Mammary epithelial cell (primary cell): ENCODE measurements at regions not wholly inside any gene's neighbourhood (a gene's known extent, or its start where the extent isn't known, plus 50 kb on each side); places are given as distances from the start of the nearest gene placed in this dataset.

Experiments used
- EZH2 ChIP-seq: IDR thresholded peaks from 2 replicates; pipeline ENCODE4 v1.6.1; 2012; ENCODE audit warnings: low read length, inconsistent platforms, borderline replicate concordance
- TF ChIP-seq, protein P1 (sequence below), 2 donors: IDR thresholded peaks in 1 of 2; conservative IDR thresholded peaks in 1 of 2; 2 replicates each; pipeline ENCODE4 v1.5.1; 2011 to 2012; ENCODE audit warnings: inconsistent platforms in 2 of 2, low read length in 2 of 2, mild to moderate bottlenecking in 2 of 2, control low read depth in 1 of 2, low read depth in 1 of 2; ENCODE audit not compliant: insufficient read depth in 1 of 2; ENCODE audit errors: extremely low read depth in 1 of 2

DNA sequence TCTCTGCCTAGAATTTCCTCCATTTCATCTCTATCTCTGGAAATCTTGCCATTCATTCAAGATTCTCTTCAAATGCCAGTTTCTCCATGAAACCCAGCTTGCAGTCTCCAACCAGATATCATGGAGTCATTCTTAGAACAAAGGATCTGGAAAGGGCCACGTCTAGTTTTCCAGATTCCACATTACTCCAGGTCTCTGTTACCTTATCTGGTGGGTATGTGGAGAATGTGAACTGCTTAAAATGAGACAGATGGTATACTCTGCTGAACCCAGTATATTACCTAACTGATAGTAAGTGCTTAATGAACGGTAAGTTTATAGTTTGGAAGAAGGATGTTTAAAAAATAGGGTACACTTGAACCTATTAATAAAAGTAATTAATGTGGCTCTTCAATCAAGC lies 52.3 kb upstream of the ZSWIM6 start:
- TF ChIP-seq, protein P1, sequence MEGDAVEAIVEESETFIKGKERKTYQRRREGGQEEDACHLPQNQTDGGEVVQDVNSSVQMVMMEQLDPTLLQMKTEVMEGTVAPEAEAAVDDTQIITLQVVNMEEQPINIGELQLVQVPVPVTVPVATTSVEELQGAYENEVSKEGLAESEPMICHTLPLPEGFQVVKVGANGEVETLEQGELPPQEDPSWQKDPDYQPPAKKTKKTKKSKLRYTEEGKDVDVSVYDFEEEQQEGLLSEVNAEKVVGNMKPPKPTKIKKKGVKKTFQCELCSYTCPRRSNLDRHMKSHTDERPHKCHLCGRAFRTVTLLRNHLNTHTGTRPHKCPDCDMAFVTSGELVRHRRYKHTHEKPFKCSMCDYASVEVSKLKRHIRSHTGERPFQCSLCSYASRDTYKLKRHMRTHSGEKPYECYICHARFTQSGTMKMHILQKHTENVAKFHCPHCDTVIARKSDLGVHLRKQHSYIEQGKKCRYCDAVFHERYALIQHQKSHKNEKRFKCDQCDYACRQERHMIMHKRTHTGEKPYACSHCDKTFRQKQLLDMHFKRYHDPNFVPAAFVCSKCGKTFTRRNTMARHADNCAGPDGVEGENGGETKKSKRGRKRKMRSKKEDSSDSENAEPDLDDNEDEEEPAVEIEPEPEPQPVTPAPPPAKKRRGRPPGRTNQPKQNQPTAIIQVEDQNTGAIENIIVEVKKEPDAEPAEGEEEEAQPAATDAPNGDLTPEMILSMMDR (conservative IDR thresholded peaks at IDR 0.05 in 1 of 2, IDR thresholded peaks at IDR 0.05 in 1 of 2; ENCODE audit: extremely low read depth in 1 of 2, insufficient read depth in 1 of 2, low read depth in 1 of 2, low read length in 2 of 2): no peak
- no peak for TF ChIP-seq EZH2
